HG02588 (cell line): ENCODE measurements at regions not wholly inside any gene's neighbourhood (a gene's known extent, or its start where the extent isn't known, plus 50 kb on each side); places are given as distances from the start of the nearest gene placed in this dataset.

Source experiments
- ATAC-seq: cut with Tn5 transposase; IDR thresholded peaks from one replicate; pipeline ENCODE4 v1.9.1; 2021; ENCODE audit warnings: mild to moderate bottlenecking, moderate library complexity; ENCODE audit not compliant: unreplicated experiment

DNA sequence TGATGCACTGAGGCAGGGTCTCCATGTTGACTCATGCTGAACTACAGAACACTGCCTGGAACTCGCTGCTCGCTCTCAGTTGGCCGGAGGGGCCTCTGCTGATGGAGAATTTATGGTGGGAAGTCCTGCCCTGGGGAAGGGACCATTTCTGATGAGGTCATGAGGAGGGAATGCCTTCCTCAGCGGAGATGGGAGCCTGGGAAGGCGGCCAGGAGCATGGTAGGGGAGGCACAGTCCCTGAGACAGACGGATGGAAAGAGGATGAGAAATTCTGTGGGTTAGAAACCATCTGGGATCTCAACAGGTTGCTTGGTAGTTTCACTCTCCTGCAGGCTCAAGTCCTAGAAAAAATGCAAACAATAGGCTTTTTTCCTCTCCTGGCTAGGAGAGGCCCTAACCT, 56.8 kb upstream of the TPM1 start:
- no peak for ATAC-seq

DNA sequence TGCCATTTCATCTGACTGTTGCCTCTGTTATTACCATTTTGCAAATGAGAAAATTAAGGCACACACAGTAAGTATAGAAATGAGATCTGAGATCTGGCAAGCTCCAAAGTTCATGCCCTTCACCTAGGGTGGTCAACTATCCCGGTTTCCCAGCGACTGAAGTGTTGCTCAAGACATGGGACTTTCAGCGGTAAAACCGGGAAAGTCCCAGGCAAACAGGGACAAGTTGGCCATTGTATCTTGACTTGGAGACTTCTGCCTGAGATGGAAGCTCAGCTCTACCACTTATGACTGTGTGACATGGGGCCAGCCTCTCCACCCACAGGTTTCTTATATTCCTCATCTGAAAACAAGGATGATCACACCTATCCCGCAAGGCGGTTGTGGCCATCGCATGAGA, 55.6 kb upstream of the TPM1 start:
- no peak for ATAC-seq

DNA sequence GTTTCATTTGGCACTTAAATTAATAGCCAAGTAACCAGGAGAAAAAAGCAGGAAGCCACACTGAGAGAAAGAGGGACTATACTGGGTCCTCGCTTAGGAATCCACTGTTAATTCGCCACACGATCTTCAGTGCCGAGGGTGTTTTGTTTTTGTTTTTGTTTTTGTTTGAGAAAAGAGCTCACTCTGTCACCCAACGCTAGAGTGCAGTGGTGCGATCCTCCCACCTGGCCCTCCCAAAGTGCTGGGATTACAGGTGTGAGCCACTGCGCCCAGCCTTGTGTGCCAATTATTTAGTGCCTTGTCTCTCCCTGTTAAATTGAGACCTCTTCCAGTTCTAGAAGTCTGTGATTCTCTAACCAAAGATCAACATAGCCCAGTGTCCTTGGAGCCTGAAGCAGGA, 53.8 kb upstream of the TPM1 start:
- no peak for ATAC-seq

DNA sequence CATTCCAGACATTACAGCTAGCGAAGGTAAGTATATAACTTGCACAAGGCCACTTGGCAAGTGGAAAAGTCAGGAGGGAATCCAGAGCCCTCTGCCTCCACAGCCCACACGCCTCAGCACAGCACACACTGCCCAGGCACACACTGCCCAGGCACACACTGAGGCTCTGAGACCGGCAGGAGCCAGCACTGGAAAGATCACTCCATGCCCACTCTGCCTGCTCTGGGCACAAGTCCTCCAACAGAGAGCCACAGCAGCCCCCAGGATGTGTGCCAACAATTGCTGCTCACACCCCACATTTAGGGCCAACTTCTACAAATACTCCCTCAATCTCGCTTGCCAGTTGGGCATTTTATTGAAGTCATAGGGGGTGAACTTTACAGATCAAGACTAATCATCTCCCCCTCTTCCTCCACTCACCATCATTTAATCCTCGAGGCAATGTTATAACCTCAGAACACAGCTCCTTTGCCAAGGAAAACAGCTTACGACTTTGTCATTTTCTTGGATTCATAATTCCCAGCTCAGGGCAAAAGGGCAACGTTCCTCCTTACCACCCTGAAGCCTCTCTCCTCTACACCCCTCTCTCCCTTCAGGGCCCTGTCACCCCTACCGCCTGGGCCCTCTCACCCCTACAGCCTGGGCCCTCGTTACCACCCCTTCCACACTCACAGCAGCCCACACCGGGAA, 53.0 kb upstream of the TPM1 start:
- no peak for ATAC-seq

DNA sequence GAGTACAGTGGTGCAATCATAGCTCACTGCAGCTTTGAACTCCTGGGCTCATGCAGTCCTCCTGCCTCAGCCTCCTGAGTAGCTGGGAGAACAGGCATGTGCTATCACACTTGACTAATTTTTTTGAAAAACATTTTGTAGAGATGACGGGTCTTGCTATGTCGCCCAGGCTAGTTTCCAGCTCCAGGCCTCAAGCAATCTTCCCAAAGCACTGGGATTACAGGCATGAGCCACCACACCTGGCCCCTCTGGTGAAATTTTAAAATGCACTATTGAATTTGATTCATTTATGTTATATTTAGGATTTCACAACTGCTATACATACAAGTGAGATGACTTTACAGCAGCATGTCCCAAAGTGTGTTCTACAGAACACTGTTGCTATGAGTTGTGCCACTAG, 50.8 kb upstream of the TPM1 start:
- no peak for ATAC-seq

DNA sequence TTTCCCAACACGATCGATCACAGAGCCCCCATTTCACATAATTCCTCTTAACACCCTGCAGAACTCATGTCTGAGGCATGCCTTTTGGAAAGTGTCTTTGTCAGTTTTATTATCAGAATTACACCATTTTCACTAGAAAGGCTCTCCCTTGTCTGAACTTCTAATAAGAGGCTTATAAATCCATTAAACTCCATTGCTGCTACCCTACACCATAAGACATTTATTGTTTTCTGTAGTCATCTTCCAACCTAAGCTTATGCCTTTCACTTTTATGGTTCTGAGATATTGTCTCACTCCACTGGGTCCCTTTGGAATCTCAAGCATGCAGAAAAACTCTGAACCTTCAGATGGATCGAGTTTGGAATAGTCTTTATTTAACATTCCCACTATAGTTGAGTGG, 50.2 kb upstream of the TPM1 start:
- ATAC-seq, result no peak
